CD14-positive monocyte (primary cell): ENCODE measurements at regions not wholly inside any gene's neighbourhood (a gene's known extent, or its start where the extent isn't known, plus 50 kb on each side); places are given as distances from the start of the nearest gene placed in this dataset.

Source experiments
- DNase-seq, 3 donors: peaks; one replicate each; pipeline ENCODE4 v3.0.0-alpha.2; 2011 to 2022
- H2AFZ ChIP-seq: 2 replicates; pipeline ENCODE4 v1.6.0; 2012; ENCODE audit warnings: mild to moderate bottlenecking, low read depth, low read length, inconsistent platforms; ENCODE audit not compliant: insufficient read depth, poor library complexity, severe bottlenecking
- H3K27ac ChIP-seq, 2 donors: 1 replicate in 1 of 2; 2 replicates in 1 of 2; pipeline ENCODE4 v1.5.1; 2012 to 2013; ENCODE audit warnings: low read length in 2 of 2, control low read depth in 1 of 2, inconsistent platforms in 1 of 2, low read depth in 1 of 2, mild to moderate bottlenecking in 1 of 2
- H3K27me3 ChIP-seq, 2 donors: one replicate each; pipeline versions ENCODE4 v1.6.0 to v1.6.1; 2011 to 2013; ENCODE audit warnings: low read length in 2 of 2; ENCODE audit not compliant: control insufficient read depth in 2 of 2, insufficient read depth in 2 of 2
- H3K36me3 ChIP-seq, 2 donors: replicated peaks in 1 of 2; 1 replicate in 1 of 2; 2 replicates in 1 of 2; pipeline versions ENCODE4 v1.5.1 to v1.6.1; 2012 to 2013; ENCODE audit warnings: low read length in 2 of 2, control low read depth in 1 of 2, inconsistent platforms in 1 of 2, mild to moderate bottlenecking in 1 of 2; ENCODE audit not compliant: insufficient read depth in 2 of 2, control insufficient read depth in 1 of 2
- H3K4me1 ChIP-seq, 2 donors: 1 replicate in 1 of 2; 2 replicates in 1 of 2; pipeline versions ENCODE4 v1.5.1 to v1.6.1; 2012 to 2013; ENCODE audit warnings: low read length in 2 of 2, control low read depth in 1 of 2, inconsistent platforms in 1 of 2, mild to moderate bottlenecking in 1 of 2, moderate library complexity in 1 of 2; ENCODE audit not compliant: insufficient read depth in 2 of 2, control insufficient read depth in 1 of 2
- H3K4me2 ChIP-seq: replicated peaks from 2 replicates; pipeline ENCODE3; 2012; ENCODE audit warnings: low read length, moderate library complexity, mild to moderate bottlenecking; ENCODE audit not compliant: poor library complexity, severe bottlenecking; ENCODE audit errors: extremely low read depth
- H3K4me3 ChIP-seq, 3 experiments: fragments of 200-600 bp in 1 of 3; sonication (generic) in 1 of 3; replicated peaks in 1 of 3; 1 replicate in 2 of 3; 2 replicates in 1 of 3; pipeline ENCODE4 v1.5.1; 2011 to 2013; ENCODE audit warnings: low read length in 3 of 3, mild to moderate bottlenecking in 3 of 3, control low read depth in 2 of 3, low read depth in 2 of 3, inconsistent platforms in 1 of 3, moderate library complexity in 1 of 3
- H3K79me2 ChIP-seq: 2 replicates; pipeline ENCODE4 v1.6.0; 2012; ENCODE audit warnings: mild to moderate bottlenecking, control low read depth, inconsistent platforms, low read length, moderate library complexity; ENCODE audit not compliant: insufficient read depth
- H3K9ac ChIP-seq: 2 replicates; pipeline ENCODE4 v1.6.0; 2017; ENCODE audit warnings: low read length, mild to moderate bottlenecking; ENCODE audit not compliant: insufficient read depth, poor library complexity, severe bottlenecking
- H3K9me3 ChIP-seq, 2 donors: replicated peaks in 1 of 2; 1 replicate in 1 of 2; 2 replicates in 1 of 2; pipeline versions ENCODE4 v1.5.1 to v1.6.1; 2012 to 2013; ENCODE audit warnings: low read length in 2 of 2, control low read depth in 1 of 2; ENCODE audit not compliant: control insufficient read depth in 1 of 2, insufficient read depth in 1 of 2
- H4K20me1 ChIP-seq: 2 replicates; pipeline ENCODE4 v1.6.0; 2012; ENCODE audit warnings: mild to moderate bottlenecking, low read length, control low read depth, moderate library complexity; ENCODE audit not compliant: insufficient read depth
- H3K27ac Mint-ChIP-seq, 7 donors: one replicate each; pipeline ENCODE4 v1.8.0; 2020; ENCODE audit warnings: mild to moderate bottlenecking in 7 of 7, mixed read lengths in 7 of 7, moderate library complexity in 6 of 7, inconsistent platforms in 2 of 7
- H3K27me3 Mint-ChIP-seq, 3 donors: one replicate each; pipeline ENCODE4 v1.8.0; 2021 to 2022; ENCODE audit warnings: low read depth in 3 of 3, mild to moderate bottlenecking in 3 of 3, mixed read lengths in 3 of 3, moderate library complexity in 3 of 3, inconsistent platforms in 1 of 3
- H3K36me3 Mint-ChIP-seq, 2 donors: one replicate each; pipeline ENCODE4 v1.8.0; 2020; ENCODE audit warnings: mixed read lengths in 2 of 2, inconsistent platforms in 1 of 2, mild to moderate bottlenecking in 1 of 2
- H3K4me1 Mint-ChIP-seq: one replicate; pipeline ENCODE4 v1.8.0; 2020; ENCODE audit warnings: mild to moderate bottlenecking, mixed read lengths
- H3K4me3 Mint-ChIP-seq, 2 donors: one replicate each; pipeline ENCODE4 v1.8.0; 2020; ENCODE audit warnings: mild to moderate bottlenecking in 2 of 2, mixed read lengths in 2 of 2, moderate library complexity in 1 of 2
- H3K9me3 Mint-ChIP-seq, 7 donors: one replicate each; pipeline ENCODE4 v1.8.0; 2020 to 2022; ENCODE audit warnings: mixed read lengths in 7 of 7, mild to moderate bottlenecking in 6 of 7, moderate library complexity in 6 of 7, inconsistent platforms in 2 of 7
- WGBS: methylation state at CpG from one replicate; pipeline ENCODE4 v1.1.5; 2013; ENCODE audit warnings: missing lambda C conversion rate; ENCODE audit not compliant: insufficient coverage; 5-methylcytosine and 5-hydroxymethylcytosine counted together
- intact Hi-C, 2 donors: fragments of 100-400 bp; cut with micrococcal nuclease; formaldehyde crosslinking; loops; one replicate each; pipeline versions ENCODE4 v1.15.0 to v1.15.1; 2023
- TF ChIP-seq, protein P1 (sequence below): fragments of 200-600 bp; IDR thresholded peaks from one replicate; pipeline ENCODE4 v1.8.0; 2022; ENCODE audit warnings: antibody characterized with exemption, mild to moderate bottlenecking

GRCh38 chr7:42673951-42674350 is 237.9 kb downstream of the C7orf25 start:
- Histone ChIP-seq H3K79me2 (no peaks in the 10 kb centered on the region), H3K27ac (no peak overlapping the region), H3K4me2 (no peak overlapping the region), H3K9ac (no peak overlapping the region), H3K27me3 (no peaks in the 10 kb centered on the region), H4K20me1 (no peaks in the 10 kb centered on the region), H3K9me3 (no peaks in the 10 kb centered on the region), H3K36me3 (no peaks in the 10 kb centered on the region), H2AFZ (no peak overlapping the region), H3K4me3 (no peak overlapping the region), H3K4me1 (no peaks in the 10 kb centered on the region)
- DNase-seq = no peak
- no peaks in the 10 kb centered on the region for H3K4me1 Mint-ChIP-seq
- H3K27ac Mint-ChIP-seq = no peak overlapping the region
- 79% methylated on average over 3 of the region's 6 CpGs for WGBS
- H3K4me3 Mint-ChIP-seq = no peak overlapping the region
- TF ChIP-seq, protein P1, sequence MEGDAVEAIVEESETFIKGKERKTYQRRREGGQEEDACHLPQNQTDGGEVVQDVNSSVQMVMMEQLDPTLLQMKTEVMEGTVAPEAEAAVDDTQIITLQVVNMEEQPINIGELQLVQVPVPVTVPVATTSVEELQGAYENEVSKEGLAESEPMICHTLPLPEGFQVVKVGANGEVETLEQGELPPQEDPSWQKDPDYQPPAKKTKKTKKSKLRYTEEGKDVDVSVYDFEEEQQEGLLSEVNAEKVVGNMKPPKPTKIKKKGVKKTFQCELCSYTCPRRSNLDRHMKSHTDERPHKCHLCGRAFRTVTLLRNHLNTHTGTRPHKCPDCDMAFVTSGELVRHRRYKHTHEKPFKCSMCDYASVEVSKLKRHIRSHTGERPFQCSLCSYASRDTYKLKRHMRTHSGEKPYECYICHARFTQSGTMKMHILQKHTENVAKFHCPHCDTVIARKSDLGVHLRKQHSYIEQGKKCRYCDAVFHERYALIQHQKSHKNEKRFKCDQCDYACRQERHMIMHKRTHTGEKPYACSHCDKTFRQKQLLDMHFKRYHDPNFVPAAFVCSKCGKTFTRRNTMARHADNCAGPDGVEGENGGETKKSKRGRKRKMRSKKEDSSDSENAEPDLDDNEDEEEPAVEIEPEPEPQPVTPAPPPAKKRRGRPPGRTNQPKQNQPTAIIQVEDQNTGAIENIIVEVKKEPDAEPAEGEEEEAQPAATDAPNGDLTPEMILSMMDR = no peak
- peaks cover 0 to 3% (median 2%) of the 10 kb centered on the region in 7 donors for H3K9me3 Mint-ChIP-seq
- intact Hi-C loops = no loop called here
- no peaks in the 10 kb centered on the region for H3K36me3 Mint-ChIP-seq
- peaks cover 1 to 3% (median 2%) of the 10 kb centered on the region in 3 donors for H3K27me3 Mint-ChIP-seq

DNA sequence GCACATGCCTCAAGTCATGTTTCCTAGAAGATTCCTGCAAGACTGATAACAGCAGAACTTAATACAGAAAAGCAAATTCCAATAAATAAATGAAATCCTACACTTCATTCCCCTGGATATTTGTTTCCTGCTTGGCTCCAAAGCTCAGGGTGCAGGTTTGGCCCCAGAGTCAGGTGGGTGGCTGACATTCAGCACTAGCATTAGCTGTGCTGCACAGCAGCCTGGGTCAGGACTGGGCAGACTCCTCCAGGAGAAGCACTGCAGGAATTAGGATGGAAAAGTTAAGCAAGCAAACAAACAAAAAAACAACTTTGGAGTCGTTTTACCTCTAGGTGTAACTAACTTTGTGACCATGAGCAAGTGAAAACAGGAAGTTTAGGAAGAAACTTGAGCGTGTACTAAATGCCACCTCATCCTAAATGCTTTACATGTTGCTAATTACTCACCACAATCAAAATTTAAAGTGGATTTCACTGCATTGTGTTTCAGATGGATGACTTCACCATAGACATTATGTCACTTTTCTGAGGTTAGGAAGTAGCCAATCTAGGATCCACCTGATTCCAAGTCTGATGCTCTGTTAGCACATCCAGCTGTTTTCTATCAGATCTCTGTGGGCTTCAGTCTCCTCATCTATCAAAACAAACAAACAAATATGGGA is 239.4 kb downstream of the C7orf25 start:
- no peaks in the 10 kb centered on the region for H4K20me1 ChIP-seq
- no peaks in the 10 kb centered on the region for H3K27me3 ChIP-seq
- Mint-ChIP-seq H3K27ac (no peak overlapping the region), H3K36me3 (no peaks in the 10 kb centered on the region), H3K4me3 (no peak overlapping the region), H3K9me3 (peaks cover 0 to 5% (median 3%) of the 10 kb centered on the region in 7 donors), H3K27me3 (peaks cover 1 to 3% (median 2%) of the 10 kb centered on the region in 3 donors), H3K4me1 (no peaks in the 10 kb centered on the region)
- TF ChIP-seq, protein P1 = no peak
- no peak for DNase-seq
- H3K4me3 ChIP-seq = no peak overlapping the region
- no peak overlapping the region for H2AFZ ChIP-seq
- H3K4me1 ChIP-seq = no peaks in the 10 kb centered on the region
- H3K27ac ChIP-seq = no peak overlapping the region
- H3K4me2 ChIP-seq = no peak overlapping the region
- intact Hi-C loops = no loop called here
- WGBS = no CpG with 5 or more reads among the region's 2 CpGs
- peaks cover 1 to 2% of the 10 kb centered on the region in 2 donors for H3K9me3 ChIP-seq
- no peaks in the 10 kb centered on the region for H3K36me3 ChIP-seq
- no peaks in the 10 kb centered on the region for H3K79me2 ChIP-seq
- H3K9ac ChIP-seq = no peak overlapping the region
